Right cardiac atrium (tissue), 5 donors: ENCODE measurements at regions not wholly inside any gene's neighbourhood (a gene's known extent, or its start where the extent isn't known, plus 50 kb on each side); places are given as distances from the start of the nearest gene placed in this dataset.

ENCODE experiments used
- ATAC-seq, 2 donors: fragments of 200-7000 bp; cut with Tn5 transposase; one replicate each; pipeline versions ENCODE4 v1.8.0 to v1.9.1; 2020; ENCODE audit warnings: moderate library complexity in 2 of 2, mild to moderate bottlenecking in 1 of 2
- DNase-seq, 3 donors: peaks; one replicate each; pipeline ENCODE4 v3.0.0-alpha.2; 2020
- H3K27ac ChIP-seq: one replicate; pipeline ENCODE4 v1.5.1; 2013; ENCODE audit warnings: mild to moderate bottlenecking, low read length, control low read depth, moderate library complexity
- H3K27me3 ChIP-seq: one replicate; pipeline ENCODE4 v1.6.1; 2013; ENCODE audit not compliant: control insufficient read depth, insufficient read depth
- H3K4me1 ChIP-seq: one replicate; pipeline ENCODE4 v1.6.1; 2013; ENCODE audit warnings: low read length; ENCODE audit not compliant: control insufficient read depth, insufficient read depth
- H3K4me3 ChIP-seq: one replicate; pipeline ENCODE4 v1.5.1; 2013; ENCODE audit warnings: low read length, control low read depth
- H3K9me3 ChIP-seq: one replicate; pipeline ENCODE4 v1.6.1; 2013; ENCODE audit warnings: low read length; ENCODE audit not compliant: control insufficient read depth
- WGBS: extraction: QIAGEN DNeasy Blood & Tissue Kit; methylation state at CpG from one replicate; pipeline ENCODE4 v1.1.7; 2013; 5-methylcytosine and 5-hydroxymethylcytosine counted together
- intact Hi-C, 4 donors: fragments of 100-400 bp; cut with DNase I; formaldehyde crosslinking; loops; one replicate each; pipeline versions ENCODE4 v1.11.0 to v1.14.0; 2022 to 2023
- donor health status: healthy with polysubstance abuse.
- donor health status: DM: no; HTN: yes; CAD: no.
- donor health status: DM: no; HTN: no; CAD: no.
- donor health status: DM: no; HTN: yes; CAD: no; lungs with severe emphysema.
- donor health status: DM: yes; HTN: yes; CAD: no.

GRCh38 chr14:25102788-25103187 lies 52.8 kb upstream of the STXBP6 start:
- Histone ChIP-seq H3K27me3 (no peaks in the 10 kb centered on the region), H3K4me1 (peaks cover 1% of the 10 kb centered on the region), H3K9me3 (no peaks in the 10 kb centered on the region), H3K4me3 (no peak overlapping the region), H3K27ac (no peak overlapping the region)
- no peak for ATAC-seq
- intact Hi-C loops, result no loop called here
- 84% methylated on average over 1 of the region's 1 CpG for WGBS
- DNase-seq, result no peak

GRCh38 chr14:25101276-25101675 lies 51.3 kb upstream of the STXBP6 start:
- no peak for DNase-seq
- peaks cover 1% of the 10 kb centered on the region for H3K4me1 ChIP-seq
- H3K4me3 ChIP-seq, result no peak overlapping the region
- no peak for ATAC-seq
- H3K27me3 ChIP-seq, result no peaks in the 10 kb centered on the region
- H3K27ac ChIP-seq, result no peak overlapping the region
- H3K9me3 ChIP-seq, result no peaks in the 10 kb centered on the region
- 89% methylated on average over 2 of the region's 2 CpGs for WGBS
- intact Hi-C loops, result no loop called here
